Psoas muscle (tissue), 7 donors: ENCODE measurements at regions not wholly inside any gene's neighbourhood (a gene's known extent, or its start where the extent isn't known, plus 50 kb on each side); places are given as distances from the start of the nearest gene placed in this dataset.
A peak's percentile ranks its signal among the peaks of the same experiment; 100 is the strongest.

Experiments used
- ATAC-seq, 4 donors: fragments of 200-7000 bp; cut with Tn5 transposase; one replicate each; pipeline ENCODE4 v1.9.1; 2020; ENCODE audit warnings: moderate library complexity in 3 of 4, mild to moderate bottlenecking in 2 of 4
- DNase-seq, 2 donors: peaks; one replicate each; pipeline ENCODE4 v3.0.0-alpha.2; 2020
- H3K27ac ChIP-seq: fragments of 200-600 bp; one replicate; pipeline ENCODE4 v1.8.0; 2022
- H3K27me3 ChIP-seq, 3 donors: fragments of 200-600 bp in 1 of 3; one replicate each; pipeline versions ENCODE4 v1.6.1 to v1.8.0; 2013 to 2022; ENCODE audit warnings: low read length in 2 of 3, mild to moderate bottlenecking in 2 of 3, moderate library complexity in 1 of 3; ENCODE audit not compliant: insufficient read depth in 3 of 3
- H3K36me3 ChIP-seq, 2 donors: fragments of 200-600 bp in 1 of 2; one replicate each; pipeline versions ENCODE4 v1.6.1 to v1.8.0; 2013 to 2022; ENCODE audit warnings: low read depth in 1 of 2, mild to moderate bottlenecking in 1 of 2, moderate library complexity in 1 of 2; ENCODE audit not compliant: insufficient read depth in 1 of 2
- H3K4me1 ChIP-seq: fragments of 200-600 bp; one replicate; pipeline ENCODE4 v1.8.0; 2022
- H3K4me3 ChIP-seq: fragments of 200-600 bp; one replicate; pipeline ENCODE4 v1.8.0; 2022; ENCODE audit warnings: mild to moderate bottlenecking
- H3K9me3 ChIP-seq: fragments of 200-600 bp; one replicate; pipeline ENCODE4 v1.8.0; 2022
- CTCF ChIP-seq: fragments of 200-600 bp; IDR thresholded peaks from one replicate; pipeline ENCODE4 v1.8.0; 2022; ENCODE audit warnings: antibody characterized with exemption
- WGBS, 3 donors: extraction: QIAGEN DNeasy Blood & Tissue Kit; methylation state at CpG; one replicate each; pipeline versions ENCODE4 v1.1.6 to v1.1.7; 2013; 5-methylcytosine and 5-hydroxymethylcytosine counted together
- intact Hi-C, 2 donors: fragments of 100-400 bp; cut with DNase I; formaldehyde crosslinking; loops; one replicate each; pipeline versions ENCODE4 v1.11.0 to v1.14.2; 2022
- donor health status: healthy with polysubstance abuse.
- donor health status: DM: no; HTN: no; CAD: no; lungs with moderate emphysema.
- donor health status: Bipolar disorder and iron deficiency.
- donor health status: healthy.
- donor health status: DM: yes; HTN: yes; CAD: no.
- donor health status: DM: no; HTN: no; CAD: no.
- donor health status: DM: yes; HTN: yes; CAD: no.

GRCh38 chr3:31067004-31067403 is 172.5 kb upstream of the GADL1 start:
- peak overlapping the region; percentile 41 for H3K4me3 ChIP-seq
- TF ChIP-seq CTCF: no peak
- no peaks in the 10 kb centered on the region for H3K4me1 ChIP-seq
- H3K36me3 ChIP-seq: no peaks in the 10 kb centered on the region
- no peak for DNase-seq
- H3K27ac ChIP-seq: peak overlapping the region; percentile 26
- H3K27me3 ChIP-seq: no peaks in the 10 kb centered on the region
- 10 to 23% (median 17%) methylated on average over 5 of the region's 5 CpGs for WGBS, 3 donors
- peak; percentile 97 to 99 (median 99) for ATAC-seq
- no peaks in the 10 kb centered on the region for H3K9me3 ChIP-seq
- intact Hi-C loops: loop anchor here in 1 of 2 donors (10.0 kb wide), 1 partner anchor 292 kb away; no protein-coding TSS in a partner anchor

GRCh38 chr3:31075471-31075870 is 181.0 kb upstream of the GADL1 start:
- Histone ChIP-seq H3K27ac (no peak overlapping the region), H3K4me3 (no peak overlapping the region), H3K36me3 (no peaks in the 10 kb centered on the region), H3K27me3 (no peaks in the 10 kb centered on the region), H3K9me3 (no peaks in the 10 kb centered on the region), H3K4me1 (no peaks in the 10 kb centered on the region)
- DNase-seq: no peak
- ATAC-seq: no peak
- TF ChIP-seq CTCF: no peak
- WGBS, 3 donors: 91 to 98% (median 95%) methylated on average over 2 of the region's 2 CpGs
- intact Hi-C loops: no loop called here

DNA sequence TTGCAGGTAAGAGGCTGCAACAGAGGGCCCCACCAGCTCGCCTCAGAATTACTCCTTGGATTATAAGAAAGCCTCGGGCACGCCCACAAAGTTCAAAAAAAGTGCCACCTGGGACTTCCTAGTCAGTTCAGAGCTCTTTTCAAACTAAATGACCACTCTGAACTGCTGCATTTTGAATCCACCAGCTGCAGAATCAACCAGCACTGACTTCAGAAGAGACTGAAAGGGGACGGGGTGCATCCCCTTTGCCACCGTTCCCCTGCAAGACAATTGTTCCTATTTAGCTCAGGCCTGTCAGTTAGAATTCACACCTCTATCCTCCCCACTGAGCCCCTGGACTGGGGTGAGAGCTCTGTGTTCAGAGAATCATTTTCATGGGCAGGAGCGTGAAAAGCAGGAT is 181.4 kb upstream of the GADL1 start:
- H3K27me3 ChIP-seq: no peaks in the 10 kb centered on the region
- H3K9me3 ChIP-seq: no peaks in the 10 kb centered on the region
- H3K36me3 ChIP-seq: no peaks in the 10 kb centered on the region
- no peak for DNase-seq
- 78 to 83% (median 83%) methylated on average over 6 of the region's 6 CpGs for WGBS, 3 donors
- ATAC-seq: no peak
- intact Hi-C loops: no loop called here
- H3K4me1 ChIP-seq: no peaks in the 10 kb centered on the region
- H3K4me3 ChIP-seq: no peak overlapping the region
- no peak for TF ChIP-seq CTCF
- H3K27ac ChIP-seq: no peak overlapping the region

DNA sequence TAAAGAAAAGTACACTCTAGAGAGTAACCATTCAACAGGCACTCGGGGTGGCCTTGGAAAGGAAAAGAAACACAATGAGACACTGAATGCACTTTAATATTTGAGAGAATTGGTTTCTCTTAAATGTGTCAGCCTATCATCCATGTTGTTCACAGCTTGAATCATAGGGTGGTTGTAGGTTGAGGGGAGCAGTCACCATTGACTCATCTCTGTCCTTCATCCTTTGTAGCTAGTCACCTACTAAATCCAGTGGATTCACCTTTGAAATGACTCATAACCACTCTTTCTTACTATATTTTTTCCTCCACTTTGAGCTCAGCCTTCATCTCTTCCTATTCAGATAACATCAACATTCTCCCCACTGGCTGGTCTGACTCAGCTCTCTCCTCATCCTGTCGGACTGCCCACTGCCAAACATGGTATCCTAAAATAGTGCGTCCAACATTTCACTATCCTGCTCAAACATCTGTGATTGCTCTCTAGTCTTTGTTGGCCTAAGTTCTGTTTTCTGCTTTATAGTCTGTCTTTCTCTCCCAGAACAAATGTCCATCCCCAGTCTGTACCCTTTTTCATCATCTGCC is 182.7 kb upstream of the GADL1 start:
- DNase-seq (no peak), ATAC-seq (peak in 3 of 4 donors; percentile 69 to 71 (median 70))
- H3K9me3 ChIP-seq: no peaks in the 10 kb centered on the region
- intact Hi-C loops: no loop called here
- H3K4me3 ChIP-seq: no peak overlapping the region
- no peaks in the 10 kb centered on the region for H3K36me3 ChIP-seq
- no peaks in the 10 kb centered on the region for H3K27me3 ChIP-seq
- H3K27ac ChIP-seq: no peak overlapping the region
- WGBS, 3 donors: 30 to 68% (median 36%) methylated on average over 3 of the region's 3 CpGs
- no peaks in the 10 kb centered on the region for H3K4me1 ChIP-seq
- no peak for TF ChIP-seq CTCF

DNA sequence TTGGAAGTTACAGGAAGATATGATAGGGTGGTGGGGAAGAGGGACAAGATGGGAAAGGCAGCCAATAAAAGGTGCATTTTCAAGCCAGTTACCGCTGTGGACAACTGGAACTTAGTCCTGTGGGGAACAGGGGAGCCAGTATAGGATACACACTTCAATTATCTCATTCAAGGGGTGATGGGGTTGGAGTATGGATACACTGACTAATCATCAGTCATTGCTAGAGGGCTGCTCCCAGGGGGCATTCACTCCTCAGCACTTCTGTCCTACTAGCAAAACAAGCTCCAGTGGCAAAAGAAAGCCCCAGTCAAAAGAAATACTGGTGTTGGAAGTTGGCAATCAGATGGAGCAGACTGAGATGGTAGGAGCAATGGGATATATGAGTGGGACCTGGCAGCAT is 183.4 kb upstream of the GADL1 start:
- Histone ChIP-seq H3K36me3 (no peaks in the 10 kb centered on the region), H3K4me3 (no peak overlapping the region), H3K4me1 (no peaks in the 10 kb centered on the region), H3K27me3 (no peaks in the 10 kb centered on the region), H3K27ac (no peak overlapping the region), H3K9me3 (no peaks in the 10 kb centered on the region)
- TF ChIP-seq CTCF: no peak
- WGBS, 3 donors: 88 to 100% (median 94%) methylated on average over 1 of the region's 1 CpG
- ATAC-seq (no peak), DNase-seq (no peak)
- intact Hi-C loops: no loop called here
